ENCODE measurements at regions not wholly inside any gene's neighbourhood (a gene's known extent, or its start where the extent isn't known, plus 50 kb on each side); places are given as distances from the start of the nearest gene placed in this dataset.

- TF ChIP-seq, protein P1, sequence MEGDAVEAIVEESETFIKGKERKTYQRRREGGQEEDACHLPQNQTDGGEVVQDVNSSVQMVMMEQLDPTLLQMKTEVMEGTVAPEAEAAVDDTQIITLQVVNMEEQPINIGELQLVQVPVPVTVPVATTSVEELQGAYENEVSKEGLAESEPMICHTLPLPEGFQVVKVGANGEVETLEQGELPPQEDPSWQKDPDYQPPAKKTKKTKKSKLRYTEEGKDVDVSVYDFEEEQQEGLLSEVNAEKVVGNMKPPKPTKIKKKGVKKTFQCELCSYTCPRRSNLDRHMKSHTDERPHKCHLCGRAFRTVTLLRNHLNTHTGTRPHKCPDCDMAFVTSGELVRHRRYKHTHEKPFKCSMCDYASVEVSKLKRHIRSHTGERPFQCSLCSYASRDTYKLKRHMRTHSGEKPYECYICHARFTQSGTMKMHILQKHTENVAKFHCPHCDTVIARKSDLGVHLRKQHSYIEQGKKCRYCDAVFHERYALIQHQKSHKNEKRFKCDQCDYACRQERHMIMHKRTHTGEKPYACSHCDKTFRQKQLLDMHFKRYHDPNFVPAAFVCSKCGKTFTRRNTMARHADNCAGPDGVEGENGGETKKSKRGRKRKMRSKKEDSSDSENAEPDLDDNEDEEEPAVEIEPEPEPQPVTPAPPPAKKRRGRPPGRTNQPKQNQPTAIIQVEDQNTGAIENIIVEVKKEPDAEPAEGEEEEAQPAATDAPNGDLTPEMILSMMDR (conservative IDR thresholded peaks at IDR 0.05; ENCODE audit: low read depth in 2 of 2): no peak
- no peak for TF ChIP-seq POLR2AphosphoS5 (IDR thresholded peaks at IDR 0.05; ENCODE audit: low read depth)
- TF ChIP-seq EZH2 (IDR thresholded peaks at IDR 0.05; ENCODE audit: low read depth, unreplicated experiment): no peak
Observed at GRCh38 chr6:114941078-114941477, 598.3 kb upstream of the HS3ST5 start.

All from GM23338 (cell line).